H1 (cell line): ENCODE measurements at regions not wholly inside any gene's neighbourhood (a gene's known extent, or its start where the extent isn't known, plus 50 kb on each side); places are given as distances from the start of the nearest gene placed in this dataset.
"Not testable (repeated sequence)": the region's sequence is repeated elsewhere in the genome, so short reads cannot be mapped to it uniquely, and the experiment has no call there.

ENCODE experiments used
- CTCF ChIA-PET: fragments of 300-600 bp; sonication (Branson Sonifier 250); formaldehyde crosslinking; loops from one replicate; lab custom pipeline; 2021; ENCODE audit not compliant: partially characterized antibody; lab: Charles Lee
- POLR2A ChIA-PET: fragments of 300-600 bp; sonication (Branson Sonifier 250); formaldehyde crosslinking; loops from one replicate; lab custom pipeline; 2021; ENCODE audit warnings: inconsistent platforms; ENCODE audit not compliant: partially characterized antibody; lab: Charles Lee
- DNase-seq, 2 experiments: peaks; one replicate each; pipeline versions ENCODE4 v3.0.0 to v3.0.0-alpha.2; 2010 to 2022; ENCODE audit warnings: low spot score in 2 of 2, low read depth in 1 of 2, mixed read lengths in 1 of 2
- FAIRE-seq: peaks from 2 replicates; lab custom pipeline; 2011; peaks lifted over from hg19 to GRCh38; lab: Jason Lieb, UNC
- H2AFZ ChIP-seq: 2 replicates; pipeline ENCODE4 v1.8.1; 2012; ENCODE audit warnings: low read length, inconsistent platforms
- H2AK5ac ChIP-seq: 2 replicates; pipeline ENCODE4 v1.6.1; 2013; ENCODE audit warnings: low read depth, low read length
- H2BK120ac ChIP-seq: replicated peaks from 2 replicates; pipeline ENCODE3; 2013; ENCODE audit warnings: low read depth, low read length, inconsistent platforms
- H2BK12ac ChIP-seq: 2 replicates; pipeline ENCODE4 v1.6.1; 2013; ENCODE audit warnings: low read depth, low read length
- H2BK15ac ChIP-seq: 2 replicates; pipeline ENCODE4 v1.6.1; 2013; ENCODE audit warnings: low read length
- H2BK20ac ChIP-seq: 2 replicates; pipeline ENCODE4 v1.6.1; 2013; ENCODE audit warnings: low read length
- H2BK5ac ChIP-seq: 2 replicates; pipeline ENCODE4 v1.6.1; 2013; ENCODE audit warnings: low read depth, low read length
- H3K14ac ChIP-seq: 2 replicates; pipeline ENCODE4 v1.6.1; 2013; ENCODE audit warnings: inconsistent platforms; ENCODE audit not compliant: insufficient read length
- H3K18ac ChIP-seq: 2 replicates; pipeline ENCODE4 v1.6.1; 2013; ENCODE audit warnings: low read length; ENCODE audit errors: extremely low read depth
- H3K23ac ChIP-seq: 2 replicates; pipeline ENCODE4 v1.6.1; 2013; ENCODE audit warnings: inconsistent platforms; ENCODE audit not compliant: insufficient read length
- H3K23me2 ChIP-seq: 2 replicates; pipeline ENCODE4 v1.6.1; 2013; ENCODE audit warnings: low read depth, low read length
- H3K27ac ChIP-seq: 2 replicates; pipeline ENCODE4 v1.6.1; 2011; ENCODE audit warnings: low read depth, low read length, inconsistent platforms
- H3K27me3 ChIP-seq, 4 experiments: replicated peaks in 1 of 4; 1 replicate in 1 of 4; 2 replicates in 3 of 4; pipeline versions ENCODE4 v1.6.1 to v1.8.1; 2011 to 2013; ENCODE audit warnings: low read length in 3 of 4, mild to moderate bottlenecking in 3 of 4, inconsistent platforms in 2 of 4, mixed read lengths in 2 of 4, moderate library complexity in 1 of 4; ENCODE audit not compliant: control insufficient read depth in 3 of 4, insufficient read depth in 3 of 4; ENCODE audit errors: extremely low read depth in 1 of 4
- H3K36me3 ChIP-seq, 4 experiments: 2 replicates each; pipeline versions ENCODE4 v1.6.1 to v1.8.1; 2011 to 2013; ENCODE audit warnings: mild to moderate bottlenecking in 4 of 4, low read length in 3 of 4, moderate library complexity in 2 of 4, control low read depth in 1 of 4, inconsistent platforms in 1 of 4; ENCODE audit not compliant: insufficient read depth in 4 of 4, control insufficient read depth in 2 of 4
- H3K4ac ChIP-seq: replicated peaks from 2 replicates; pipeline ENCODE3; 2013; ENCODE audit warnings: low read length, low read depth, mixed read lengths, inconsistent platforms; ENCODE audit not compliant: insufficient read length
- H3K4me1 ChIP-seq, 4 experiments: replicated peaks in 1 of 4; 1 replicate in 1 of 4; 2 replicates in 3 of 4; pipeline versions ENCODE4 v1.6.1 to v1.8.1; 2011 to 2013; ENCODE audit warnings: low read length in 3 of 4, inconsistent platforms in 2 of 4, mixed read lengths in 1 of 4; ENCODE audit not compliant: insufficient read depth in 4 of 4, control insufficient read depth in 3 of 4
- H3K4me2 ChIP-seq, 2 experiments: 2 replicates each; pipeline versions ENCODE4 v1.6.1 to v1.8.1; 2011 to 2013; ENCODE audit warnings: low read depth in 2 of 2, low read length in 2 of 2, control low read depth in 1 of 2, inconsistent platforms in 1 of 2, mild to moderate bottlenecking in 1 of 2; ENCODE audit not compliant: insufficient read depth in 1 of 2
- H3K4me3 ChIP-seq, 4 experiments: fragments of 200-600, 300-600 bp in 1 of 4; sonication (generic), shearing (Covaris generic), sonication (Bioruptor Twin) in 1 of 4; 2 replicates each; pipeline versions ENCODE4 v1.5.1 to v1.8.1; 2011 to 2016; ENCODE audit warnings: low read length in 4 of 4, low read depth in 3 of 4, control low read depth in 2 of 4, inconsistent platforms in 2 of 4, mild to moderate bottlenecking in 2 of 4, mixed read lengths in 1 of 4, moderate library complexity in 1 of 4; ENCODE audit not compliant: insufficient read depth in 2 of 4; ENCODE audit errors: extremely low read depth in 1 of 4
- H3K56ac ChIP-seq: replicated peaks from 2 replicates; pipeline ENCODE3; 2013; ENCODE audit warnings: low read depth, mild to moderate bottlenecking, mixed read lengths, low read length, inconsistent platforms; ENCODE audit not compliant: insufficient read length
- H3K79me1 ChIP-seq: 2 replicates; pipeline ENCODE4 v1.6.1; 2013; ENCODE audit warnings: low read depth, low read length, control low read depth
- H3K79me2 ChIP-seq, 2 experiments: 2 replicates each; pipeline versions ENCODE4 v1.6.1 to v1.8.1; 2012 to 2013; ENCODE audit warnings: low read length in 2 of 2, mild to moderate bottlenecking in 2 of 2, inconsistent platforms in 1 of 2; ENCODE audit not compliant: insufficient read depth in 2 of 2, control insufficient read depth in 1 of 2
- H3K9ac ChIP-seq, 4 experiments: replicated peaks in 1 of 4; 1 replicate in 1 of 4; 2 replicates in 3 of 4; pipeline versions ENCODE4 v1.6.1 to v1.8.1; 2011 to 2013; ENCODE audit warnings: low read depth in 3 of 4, low read length in 3 of 4, control low read depth in 2 of 4, mild to moderate bottlenecking in 2 of 4, moderate library complexity in 2 of 4, inconsistent platforms in 1 of 4; ENCODE audit errors: extremely low read depth in 1 of 4
- H3K9me3 ChIP-seq, 2 experiments: 2 replicates each; pipeline versions ENCODE4 v1.6.1 to v1.8.1; 2012 to 2013; ENCODE audit warnings: mild to moderate bottlenecking in 2 of 2, moderate library complexity in 2 of 2, control low read depth in 1 of 2, inconsistent platforms in 1 of 2, low read depth in 1 of 2, low read length in 1 of 2, mixed read lengths in 1 of 2; ENCODE audit not compliant: insufficient read depth in 2 of 2
- H4K20me1 ChIP-seq, 2 experiments: replicated peaks in 1 of 2; 2 replicates each; pipeline versions ENCODE3 to v1.8.1; 2011 to 2013; ENCODE audit warnings: inconsistent platforms in 2 of 2, low read length in 2 of 2, mild to moderate bottlenecking in 1 of 2; ENCODE audit not compliant: insufficient read depth in 2 of 2, control insufficient read depth in 1 of 2
- H4K5ac ChIP-seq: 2 replicates; pipeline ENCODE4 v1.6.1; 2013; ENCODE audit warnings: low read length, low read depth, mixed read lengths, inconsistent platforms; ENCODE audit not compliant: insufficient read length
- H4K8ac ChIP-seq: 2 replicates; pipeline ENCODE4 v1.8.0; 2013; ENCODE audit warnings: mild to moderate bottlenecking, moderate library complexity, low read length, inconsistent platforms; ENCODE audit not compliant: insufficient read depth; ENCODE audit errors: extremely low read depth
- H4K91ac ChIP-seq: replicated peaks from 2 replicates; pipeline ENCODE3; 2013; ENCODE audit warnings: low read length, mixed read lengths, inconsistent platforms; ENCODE audit not compliant: insufficient read length
- WGBS, 2 experiments: shearing (Covaris generic) in 1 of 2; methylation state at CpG; one replicate each; pipeline versions ENCODE4 v1.1.6 to v1.1.7; 2013 to 2015; ENCODE audit warnings: low lambda C conversion rate in 2 of 2, mixed read lengths in 2 of 2, inconsistent platforms in 1 of 2, low coverage in 1 of 2, missing lambda C conversion rate in 1 of 2; ENCODE audit not compliant: insufficient replicate concordance in 2 of 2, insufficient coverage in 1 of 2, insufficient read length in 1 of 2; ENCODE audit errors: extremely low coverage in 1 of 2, missing lambda C conversion rate in 1 of 2; 5-methylcytosine and 5-hydroxymethylcytosine counted together

GRCh38 chr20:25935230-25935629, 238.6 kb upstream of the ZNF337 start:
- H3K9me3 ChIP-seq, H3K27ac ChIP-seq, H2BK15ac ChIP-seq, H3K14ac ChIP-seq, H3K23me2 ChIP-seq, H3K18ac ChIP-seq, FAIRE-seq, H3K9ac ChIP-seq, H3K23ac ChIP-seq, H3K79me1 ChIP-seq, H3K4me3 ChIP-seq, H4K8ac ChIP-seq, H3K4ac ChIP-seq, H4K20me1 ChIP-seq, H3K4me1 ChIP-seq, H4K91ac ChIP-seq, H2BK5ac ChIP-seq, POLR2A ChIA-PET, H2BK20ac ChIP-seq, H3K56ac ChIP-seq, H2BK12ac ChIP-seq, H2BK120ac ChIP-seq, H2AFZ ChIP-seq, H3K79me2 ChIP-seq, H3K4me2 ChIP-seq, H3K36me3 ChIP-seq, DNase-seq, H4K5ac ChIP-seq, H3K27me3 ChIP-seq, CTCF ChIA-PET, H2AK5ac ChIP-seq: not testable (repeated sequence)
- WGBS, 2 experiments = 90% methylated on average over 2 of the region's 2 CpGs; no CpG with 5 or more reads in 1 of the 2 experiments

GRCh38 chr20:25932806-25933205, 236.2 kb upstream of the ZNF337 start:
- H3K9me3 ChIP-seq, H3K79me1 ChIP-seq, H3K4ac ChIP-seq, H3K4me3 ChIP-seq, H3K14ac ChIP-seq, H2BK12ac ChIP-seq, H2BK120ac ChIP-seq, H3K79me2 ChIP-seq, H2BK15ac ChIP-seq, H3K56ac ChIP-seq, H3K4me1 ChIP-seq, H3K4me2 ChIP-seq, FAIRE-seq, H4K20me1 ChIP-seq, H2AFZ ChIP-seq, H4K91ac ChIP-seq, H3K27me3 ChIP-seq, H3K27ac ChIP-seq, H3K36me3 ChIP-seq, DNase-seq, H2AK5ac ChIP-seq, H3K18ac ChIP-seq, H3K23me2 ChIP-seq, H3K23ac ChIP-seq, H4K8ac ChIP-seq, H2BK5ac ChIP-seq, CTCF ChIA-PET, H2BK20ac ChIP-seq, H3K9ac ChIP-seq, POLR2A ChIA-PET, H4K5ac ChIP-seq: not testable (repeated sequence)
- WGBS, 2 experiments = 79% methylated on average over 5 of the region's 5 CpGs; no CpG with 5 or more reads in 1 of the 2 experiments
